Astrocyte of the spinal cord (primary cell): ENCODE measurements at regions not wholly inside any gene's neighbourhood (a gene's known extent, or its start where the extent isn't known, plus 50 kb on each side); places are given as distances from the start of the nearest gene placed in this dataset.
A peak's percentile ranks its signal among the peaks of the same experiment; 100 is the strongest.

ENCODE experiments used
- DNase-seq: peaks from one replicate; pipeline ENCODE4 v3.0.0; 2011; ENCODE audit warnings: low read depth, low spot score
- H3K4me3 ChIP-seq: 2 replicates; pipeline ENCODE4 v1.5.1; 2011; ENCODE audit warnings: low read depth, mild to moderate bottlenecking, low read length, moderate library complexity
- CTCF ChIP-seq: IDR thresholded peaks from 2 replicates; pipeline ENCODE4 v1.5.1; 2012; ENCODE audit warnings: low read depth, mild to moderate bottlenecking, low read length, inconsistent platforms
- in situ Hi-C: cut with HindIII; loops from 2 replicates; pipeline ENCODE4 v1.10.0; 2017; ENCODE audit warnings: low sequenced_read_pairs

- TF ChIP-seq CTCF: no peak
- DNase-seq: no peak
- in situ Hi-C loops: no loop called here
- H3K4me3 ChIP-seq: no peak overlapping the region
These were observed 91.5 kb upstream of the TBC1D5 start for GRCh38 chr3:17833786-17834559.

- no peak for DNase-seq
- no peak for TF ChIP-seq CTCF
- in situ Hi-C loops: no loop called here
- H3K4me3 ChIP-seq: no peak overlapping the region
These were observed 89.6 kb upstream of the TBC1D5 start for GRCh38 chr3:17832016-17832415.

- in situ Hi-C loops: no loop called here
- no peak overlapping the region for H3K4me3 ChIP-seq
- TF ChIP-seq CTCF: no peak
- DNase-seq: peak; percentile 14
These were observed 88.9 kb upstream of the TBC1D5 start for GRCh38 chr3:17831366-17831765.

GRCh38 chr3:17830788-17831187, 88.4 kb upstream of the TBC1D5 start:
- no peak for TF ChIP-seq CTCF
- in situ Hi-C loops: no loop called here
- DNase-seq: no peak
- no peak overlapping the region for H3K4me3 ChIP-seq

- in situ Hi-C loops: no loop called here
- H3K4me3 ChIP-seq: no peak overlapping the region
- no peak for TF ChIP-seq CTCF
- no peak for DNase-seq
These were observed 86.0 kb upstream of the TBC1D5 start for GRCh38 chr3:17828388-17828787.

GRCh38 chr3:17825298-17825697, 82.9 kb upstream of the TBC1D5 start:
- in situ Hi-C loops: no loop called here
- TF ChIP-seq CTCF: no peak
- DNase-seq: no peak
- H3K4me3 ChIP-seq: no peak overlapping the region

GRCh38 chr3:17823816-17824215, 81.4 kb upstream of the TBC1D5 start:
- no peak for DNase-seq
- in situ Hi-C loops: no loop called here
- TF ChIP-seq CTCF: no peak
- no peak overlapping the region for H3K4me3 ChIP-seq
